HepG2 (cell line): ENCODE measurements at regions not wholly inside any gene's neighbourhood (a gene's known extent, or its start where the extent isn't known, plus 50 kb on each side); places are given as distances from the start of the nearest gene placed in this dataset.

Experiments used
- ATAC-seq: fragments of 200-7000 bp; cut with Tn5 transposase; 3 replicates; pipeline ENCODE4 v1.9.1; 2020; ENCODE audit warnings: mild to moderate bottlenecking, moderate library complexity
- BruUV-seq: library from RNA; stranded (reverse); fragments of 400-500 nt; replicated peaks from 2 replicates; lab custom pipeline; 2021; lab: Mats Ljungman, UMichigan
- CTCF ChIA-PET: fragments of 300-600 bp; formaldehyde crosslinking; extraction: SDS; loops from one replicate; lab custom pipeline; 2021; ENCODE audit warnings: low total read pairs, inconsistent platforms, low intra/inter-chr PET ratio; lab: Yijun Ruan, JAX
- POLR2A ChIA-PET: fragments of 350-600 bp; sonication (Branson Sonifier 250); formaldehyde crosslinking; loops from one replicate; lab custom pipeline; 2020; ENCODE audit warnings: antibody characterized with exemption, inconsistent platforms; lab: Yijun Ruan, JAX
- DNase-seq: peaks from one replicate; pipeline ENCODE4 v3.0.0-alpha.2; 2015; ENCODE audit warnings: low spot score
- FAIRE-seq: peaks from 3 replicates; lab custom pipeline; 2011; peaks lifted over from hg19 to GRCh38; lab: Jason Lieb, UNC
- H2AFZ ChIP-seq: one replicate; pipeline ENCODE4 v1.6.1; 2011; ENCODE audit warnings: low read length, inconsistent platforms
- H3K27ac ChIP-seq: fragments of 300-600 bp; 3 replicates; pipeline ENCODE4 v1.8.0; 2011; ENCODE audit warnings: mixed run types, mild to moderate bottlenecking, mixed read lengths, low read length, inconsistent platforms; ENCODE audit not compliant: insufficient read depth; ENCODE audit errors: extremely low read length
- H3K27me3 ChIP-seq, 2 experiments: fragments of 200-600 bp in 1 of 2; 2 replicates in 1 of 2; 3 replicates in 1 of 2; pipeline versions ENCODE4 v1.6.0 to v1.8.0; 2011; ENCODE audit warnings: low read length in 2 of 2, mild to moderate bottlenecking in 2 of 2, moderate library complexity in 2 of 2, inconsistent platforms in 1 of 2; ENCODE audit not compliant: insufficient read depth in 2 of 2, control insufficient read depth in 1 of 2
- H3K36me3 ChIP-seq, 2 experiments: fragments of 200-600 bp in 1 of 2; replicated peaks in 1 of 2; 2 replicates in 1 of 2; 3 replicates in 1 of 2; pipeline versions ENCODE4 v1.5.1 to v1.8.0; 2011; ENCODE audit warnings: low read length in 2 of 2, inconsistent platforms in 1 of 2; ENCODE audit not compliant: insufficient read depth in 2 of 2, control insufficient read depth in 1 of 2
- H3K4me1 ChIP-seq: 2 replicates; pipeline ENCODE4 v1.5.1; 2012; ENCODE audit warnings: low read length, inconsistent platforms; ENCODE audit not compliant: insufficient read depth
- H3K4me2 ChIP-seq: 2 replicates; pipeline ENCODE4 v1.6.0; 2011; ENCODE audit warnings: low read depth, low read length, inconsistent platforms
- H3K4me3 ChIP-seq, 3 experiments: fragments of 200-600 bp in 1 of 3; sonication (generic), shearing (Covaris generic) in 1 of 3; replicated peaks in 1 of 3; 2 replicates each; pipeline ENCODE4 v1.5.1; 2011 to 2016; ENCODE audit warnings: low read length in 3 of 3, inconsistent platforms in 2 of 3, low read depth in 2 of 3, mild to moderate bottlenecking in 2 of 3, control low read depth in 1 of 3, mixed read lengths in 1 of 3; ENCODE audit not compliant: insufficient read depth in 1 of 3
- H3K79me2 ChIP-seq: one replicate; pipeline ENCODE4 v1.6.1; 2011; ENCODE audit warnings: low read length, inconsistent platforms; ENCODE audit not compliant: insufficient read depth
- H3K9ac ChIP-seq: 2 replicates; pipeline ENCODE4 v1.6.0; 2011; ENCODE audit warnings: mild to moderate bottlenecking, low read depth, low read length, inconsistent platforms; ENCODE audit not compliant: insufficient read depth
- H3K9me3 ChIP-seq: 2 replicates; pipeline ENCODE4 v1.5.1; 2012; ENCODE audit warnings: mild to moderate bottlenecking, low read length
- H4K20me1 ChIP-seq: 2 replicates; pipeline ENCODE4 v1.6.0; 2011; ENCODE audit warnings: inconsistent platforms, mild to moderate bottlenecking, low read length, moderate library complexity; ENCODE audit not compliant: insufficient read depth
- CHD2 ChIP-seq: IDR thresholded peaks from 2 replicates; pipeline ENCODE4 v1.6.1; 2011; ENCODE audit warnings: low read depth, low read length, improper control_type of control experiment
- EZH2 ChIP-seq: conservative IDR thresholded peaks from 2 replicates; pipeline ENCODE4 v1.6.1; 2012; ENCODE audit warnings: mild to moderate bottlenecking, low read depth, low read length, moderate library complexity
- FLYWCH1 ChIP-seq: sonication (generic); formaldehyde crosslinking; IDR thresholded peaks from 2 replicates; pipeline ENCODE4 v1.8.1; 2023; ENCODE audit warnings: mild to moderate bottlenecking, missing genetic modification reagents
- FOSL2 ChIP-seq: sonication (generic); formaldehyde crosslinking; IDR thresholded peaks from 2 replicates; pipeline ENCODE4 v1.4.0; 2020; ENCODE audit warnings: missing genetic modification reagents
- GTF3A ChIP-seq: sonication (generic); formaldehyde crosslinking; conservative IDR thresholded peaks from 2 replicates; pipeline ENCODE4 v1.4.0; 2020; ENCODE audit warnings: mild to moderate bottlenecking, missing genetic modification reagents
- HDAC1 ChIP-seq: sonication (generic); formaldehyde crosslinking; IDR thresholded peaks from 2 replicates; pipeline ENCODE4 v1.5.1; 2020; ENCODE audit warnings: mild to moderate bottlenecking, missing genetic modification reagents
- MTF1 ChIP-seq: sonication (generic); formaldehyde crosslinking; IDR thresholded peaks from 2 replicates; pipeline ENCODE4 v1.5.0; 2020; ENCODE audit warnings: missing genetic modification reagents
- NONO ChIP-seq, 2 experiments: fragments of 450-650 bp in 1 of 2; sonication (generic) in 1 of 2; formaldehyde crosslinking in 1 of 2; IDR thresholded peaks in 1 of 2; conservative IDR thresholded peaks in 1 of 2; 2 replicates each; pipeline versions ENCODE4 v1.6.1 to v1.8.0; 2017 to 2022; ENCODE audit warnings: mild to moderate bottlenecking in 1 of 2, missing genetic modification reagents in 1 of 2, moderate library complexity in 1 of 2
- SMAD1 ChIP-seq: sonication (generic); formaldehyde crosslinking; IDR thresholded peaks from 2 replicates; pipeline ENCODE4 v1.4.0; 2020; ENCODE audit warnings: missing genetic modification reagents, low read depth, mild to moderate bottlenecking, borderline replicate concordance
- SOX13 ChIP-seq, 3 experiments: fragments of 450-650 bp in 1 of 3; sonication (generic) in 1 of 3; formaldehyde crosslinking in 1 of 3; IDR thresholded peaks in 2 of 3; conservative IDR thresholded peaks in 1 of 3; 2 replicates each; pipeline versions ENCODE4 v1.5.0 to v1.6.1; 2016 to 2020; ENCODE audit warnings: antibody characterized with exemption in 1 of 3, mild to moderate bottlenecking in 1 of 3, missing compliant biosample characterization in 1 of 3, missing genetic modification reagents in 1 of 3, moderate library complexity in 1 of 3
- ZBTB21 ChIP-seq: sonication (generic); formaldehyde crosslinking; IDR thresholded peaks from 2 replicates; pipeline ENCODE4 v1.4.0; 2020; ENCODE audit warnings: missing genetic modification reagents
- ZNF143 ChIP-seq: sonication (generic); formaldehyde crosslinking; IDR thresholded peaks from 2 replicates; pipeline ENCODE4 v1.4.0; 2020; ENCODE audit warnings: missing genetic modification reagents
- ZNF251 ChIP-seq: sonication (generic); formaldehyde crosslinking; IDR thresholded peaks from 2 replicates; pipeline ENCODE4 v1.9.0; 2021; ENCODE audit warnings: mild to moderate bottlenecking, missing genetic modification reagents
- ZNF3 ChIP-seq: IDR thresholded peaks from 2 replicates; pipeline ENCODE4 v1.7.0; 2017; ENCODE audit warnings: inconsistent platforms
- ZNF567 ChIP-seq: sonication (generic); formaldehyde crosslinking; IDR thresholded peaks from 2 replicates; pipeline ENCODE4 v1.8.1; 2023; ENCODE audit warnings: mild to moderate bottlenecking, missing genetic modification reagents, borderline replicate concordance
- ZNF574 ChIP-seq: sonication (generic); formaldehyde crosslinking; IDR thresholded peaks from 2 replicates; pipeline ENCODE4 v1.4.0; 2020; ENCODE audit warnings: missing genetic modification reagents
- ZNF674 ChIP-seq: sonication (generic); formaldehyde crosslinking; IDR thresholded peaks from 2 replicates; pipeline ENCODE4 v1.5.0; 2020; ENCODE audit warnings: low read depth, mild to moderate bottlenecking, missing genetic modification reagents
- WGBS: methylation state at CpG from one replicate; pipeline ENCODE4 v1.1.6; 2017; ENCODE audit warnings: low lambda C conversion rate; 5-methylcytosine and 5-hydroxymethylcytosine counted together
- in situ Hi-C: cut with HindIII; loops from 2 replicates; pipeline ENCODE4 v1.10.0; 2017; ENCODE audit warnings: low pct_unique_long_range_greater_than_20kb; ENCODE audit not compliant: extremely low pct_ligation_motif_present
- intact Hi-C: fragments of 100-400 bp; cut with micrococcal nuclease; formaldehyde crosslinking; loops from one replicate; pipeline ENCODE4 v1.10.0; 2022; ENCODE audit not compliant: unreplicated experiment

GRCh38 chr15:98537516-98538060, 110.8 kb upstream of the IGF1R start (continued):
- TF ChIP-seq ZNF251 (CRISPR knock-in tag) (no peak), SOX13 (IDR thresholded peaks at IDR 0.05) (no peak), SOX13 (CRISPR knock-in tag; conservative IDR thresholded peaks at IDR 0.05 in 1 of 2, IDR thresholded peaks at IDR 0.05 in 1 of 2) (no peak), ZNF574 (CRISPR knock-in tag) (no peak), FLYWCH1 (CRISPR knock-in tag) (no peak), SMAD1 (CRISPR knock-in tag) (no peak), FOSL2 (no peak)

GRCh38 chr15:98541519-98541918, 106.8 kb upstream of the IGF1R start:
- Histone ChIP-seq H3K4me3 (no peak overlapping the region), H3K4me2 (no peak overlapping the region)
- DNase-seq, result no peak
- TF ChIP-seq ZNF674 (CRISPR knock-in tag), result no peak
- TF ChIP-seq ZNF143 (CRISPR knock-in tag), result no peak
- no peak for TF ChIP-seq MTF1 (CRISPR knock-in tag)
- no peak for TF ChIP-seq CHD2
- no peak for TF ChIP-seq EZH2
- no peak for TF ChIP-seq ZNF3 (CRISPR knock-in tag)
- TF ChIP-seq HDAC1, result no peak
- no peak for TF ChIP-seq ZBTB21 (CRISPR knock-in tag)
- no peak for TF ChIP-seq GTF3A
- TF ChIP-seq NONO (IDR thresholded peaks at IDR 0.05), result no peak
- no peak for TF ChIP-seq NONO (CRISPR knock-in tag; conservative IDR thresholded peaks at IDR 0.05)
- TF ChIP-seq ZNF567, result no peak
- TF ChIP-seq, all 625 proteins: peak for 0
- Histone ChIP-seq H3K27me3 (peaks cover 2 to 46% of the 10 kb centered on the region in 2 experiments; a peak in 4 of 5 replicates), H2AFZ (no peak overlapping the region), H3K79me2 (no peaks in the 10 kb centered on the region), H3K9me3 (no peaks in the 10 kb centered on the region), H3K9ac (no peak overlapping the region), H3K4me1 (no peaks in the 10 kb centered on the region), H3K27ac (no peak overlapping the region), H3K36me3 (no peaks in the 10 kb centered on the region), H4K20me1 (no peaks in the 10 kb centered on the region; the same call in 1 of the 2 replicates)
- intact Hi-C loops (no loop called here), in situ Hi-C loops (no loop called here)
- FAIRE-seq (no peak), ATAC-seq (no peak)
- no TSS peak for BruUV-seq
- ChIA-PET CTCF (no interaction called here), POLR2A (no interaction called here)
- WGBS, result 26% methylated on average over 14 of the region's 14 CpGs
